Prostate gland (tissue), 2 donors: ENCODE measurements at regions not wholly inside any gene's neighbourhood (a gene's known extent, or its start where the extent isn't known, plus 50 kb on each side); places are given as distances from the start of the nearest gene placed in this dataset.

Experiments used
- DNase-seq: peaks from one replicate; pipeline ENCODE4 v3.0.0-alpha.2; 2019; ENCODE audit warnings: low spot score
- H3K27ac ChIP-seq, 2 donors: fragments of 200-600 bp; sonication (generic); 2 replicates each; pipeline ENCODE4 v1.5.1; 2017 to 2019
- H3K27me3 ChIP-seq: fragments of 200-600 bp; sonication (generic); replicated peaks from 2 replicates; pipeline ENCODE4 v1.5.1; 2019; ENCODE audit not compliant: insufficient read depth
- H3K36me3 ChIP-seq, 2 donors: fragments of 200-600 bp; sonication (generic); 1 replicate in 1 of 2; 2 replicates in 1 of 2; pipeline versions ENCODE4 v1.5.1 to v1.8.1; 2017 to 2019
- H3K4me1 ChIP-seq: fragments of 200-600 bp; sonication (generic); replicated peaks from 2 replicates; pipeline ENCODE4 v1.5.1; 2019
- H3K4me3 ChIP-seq, 2 donors: fragments of 200-600 bp; sonication (generic); 2 replicates each; pipeline ENCODE4 v1.5.1; 2017 to 2019
- H3K9me3 ChIP-seq: fragments of 200-600 bp; sonication (generic); 2 replicates; pipeline ENCODE4 v1.5.1; 2017
- POLR2A ChIP-seq: fragments of 450-650 bp; IDR thresholded peaks from one replicate; pipeline ENCODE4 v1.6.1; 2016; ENCODE audit warnings: antibody characterized with exemption, mild to moderate bottlenecking
- POLR2AphosphoS5 ChIP-seq: sonication (generic); formaldehyde crosslinking; IDR thresholded peaks from one replicate; pipeline ENCODE4 v1.6.1; 2017; ENCODE audit warnings: antibody characterized with exemption
- WGBS: methylation state at CpG from one replicate; pipeline ENCODE4 v1.1.5; 2018; 5-methylcytosine and 5-hydroxymethylcytosine counted together
- intact Hi-C: fragments of 100-400 bp; cut with DNase I; formaldehyde crosslinking; loops from one replicate; pipeline ENCODE4 v1.14.2; 2022
- TF ChIP-seq, protein P1 (sequence below), 4 experiments: fragments of 200-600 bp in 2 of 4; fragments of 450-650 bp in 2 of 4; sonication (generic) in 2 of 4; IDR thresholded peaks; 1 replicate in 3 of 4; 2 replicates in 1 of 4; pipeline ENCODE4 v1.5.1; 2016 to 2019; ENCODE audit warnings: antibody characterized with exemption in 4 of 4, mild to moderate bottlenecking in 2 of 4, moderate library complexity in 2 of 4

DNA sequence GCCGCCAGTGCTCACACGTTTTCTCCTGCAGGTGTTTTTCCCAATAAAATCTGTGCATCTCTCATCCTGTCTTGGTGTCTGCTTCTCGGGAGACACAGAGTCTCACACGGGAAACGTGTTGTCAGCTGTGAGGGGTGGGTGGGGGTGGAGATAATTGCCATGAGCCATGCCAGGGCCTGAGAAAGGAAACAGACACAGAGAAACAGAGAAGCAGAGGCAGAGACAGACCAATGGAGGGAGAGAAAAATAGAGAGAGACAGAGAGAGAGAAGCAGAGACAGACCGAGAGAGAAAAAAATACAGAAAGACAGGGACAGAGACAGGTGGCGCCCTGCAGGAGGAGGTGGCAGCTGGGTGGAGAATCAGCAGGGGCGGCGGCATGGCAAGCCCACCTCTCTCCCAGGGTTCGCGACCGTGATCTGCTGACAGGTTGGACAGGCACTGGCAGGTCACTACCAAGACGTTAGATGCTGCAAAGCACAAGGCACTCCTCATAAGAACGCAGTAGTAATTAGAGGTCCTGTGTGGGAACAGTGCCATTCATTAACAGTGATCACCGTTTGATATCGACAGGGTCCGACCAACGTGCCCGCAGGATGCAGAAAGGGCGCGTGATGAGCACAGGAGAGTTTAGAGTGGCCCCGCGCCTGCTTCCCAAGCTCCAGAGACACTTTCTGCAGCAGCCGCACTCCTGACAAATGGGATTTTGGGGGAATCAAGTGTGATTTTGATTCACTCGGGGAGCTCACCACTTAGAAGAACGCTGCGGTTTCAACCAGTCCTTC, 70.5 kb upstream of the INSIG1 start:
- intact Hi-C loops = no loop called here
- 76% methylated on average over 27 of the region's 27 CpGs for WGBS
- Histone ChIP-seq H3K36me3 (no peaks in the 10 kb centered on the region), H3K27me3 (no peaks in the 10 kb centered on the region), H3K4me1 (peaks cover 4% of the 10 kb centered on the region), H3K9me3 (no peaks in the 10 kb centered on the region), H3K4me3 (no peak overlapping the region), H3K27ac (no peak overlapping the region)
- DNase-seq = no peak
- TF ChIP-seq POLR2A (no peak), POLR2AphosphoS5 (no peak)
- TF ChIP-seq, protein P1, sequence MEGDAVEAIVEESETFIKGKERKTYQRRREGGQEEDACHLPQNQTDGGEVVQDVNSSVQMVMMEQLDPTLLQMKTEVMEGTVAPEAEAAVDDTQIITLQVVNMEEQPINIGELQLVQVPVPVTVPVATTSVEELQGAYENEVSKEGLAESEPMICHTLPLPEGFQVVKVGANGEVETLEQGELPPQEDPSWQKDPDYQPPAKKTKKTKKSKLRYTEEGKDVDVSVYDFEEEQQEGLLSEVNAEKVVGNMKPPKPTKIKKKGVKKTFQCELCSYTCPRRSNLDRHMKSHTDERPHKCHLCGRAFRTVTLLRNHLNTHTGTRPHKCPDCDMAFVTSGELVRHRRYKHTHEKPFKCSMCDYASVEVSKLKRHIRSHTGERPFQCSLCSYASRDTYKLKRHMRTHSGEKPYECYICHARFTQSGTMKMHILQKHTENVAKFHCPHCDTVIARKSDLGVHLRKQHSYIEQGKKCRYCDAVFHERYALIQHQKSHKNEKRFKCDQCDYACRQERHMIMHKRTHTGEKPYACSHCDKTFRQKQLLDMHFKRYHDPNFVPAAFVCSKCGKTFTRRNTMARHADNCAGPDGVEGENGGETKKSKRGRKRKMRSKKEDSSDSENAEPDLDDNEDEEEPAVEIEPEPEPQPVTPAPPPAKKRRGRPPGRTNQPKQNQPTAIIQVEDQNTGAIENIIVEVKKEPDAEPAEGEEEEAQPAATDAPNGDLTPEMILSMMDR (IDR thresholded peaks at IDR 0.05) = no peak

DNA sequence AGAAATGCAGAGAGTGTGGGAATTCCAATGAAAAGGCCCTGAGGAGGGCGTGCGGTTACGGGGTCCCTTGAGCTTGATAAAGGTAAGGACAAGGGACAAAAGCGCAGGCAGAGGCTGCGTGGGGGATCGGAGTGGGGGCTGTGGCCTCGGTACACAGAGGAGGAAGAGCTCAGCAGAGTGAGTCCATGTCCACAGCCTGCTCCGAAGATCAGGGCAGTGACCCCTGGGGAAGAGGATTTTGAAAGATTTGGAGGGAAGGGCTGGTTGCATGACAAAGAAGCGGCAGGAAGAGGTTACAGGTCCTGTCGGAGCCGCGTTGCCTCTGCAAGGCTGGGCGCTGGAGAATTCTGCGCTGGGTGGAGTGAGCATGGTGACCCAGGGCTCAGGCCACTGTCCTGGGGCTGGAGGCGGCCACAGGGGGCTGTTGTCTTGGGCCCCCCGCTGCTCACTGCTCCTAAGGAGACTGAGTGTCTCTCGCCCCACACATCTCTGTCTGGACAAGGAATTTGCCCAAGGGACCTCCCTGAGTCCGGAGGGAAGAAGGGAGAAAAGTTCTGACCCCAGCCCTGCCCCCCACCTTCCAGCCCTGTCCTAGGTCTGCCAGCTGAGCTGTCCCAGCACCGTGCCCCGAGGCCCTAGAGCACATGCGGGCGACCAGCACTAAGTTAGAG, 69.8 kb upstream of the INSIG1 start:
- no peak overlapping the region for H3K27ac ChIP-seq
- TF ChIP-seq POLR2A (no peak), POLR2AphosphoS5 (no peak)
- TF ChIP-seq, protein P1 (IDR thresholded peaks at IDR 0.05) = no peak
- no peaks in the 10 kb centered on the region for H3K36me3 ChIP-seq
- no peaks in the 10 kb centered on the region for H3K27me3 ChIP-seq
- H3K4me3 ChIP-seq = no peak overlapping the region
- WGBS = 87% methylated on average over 21 of the region's 22 CpGs
- intact Hi-C loops = no loop called here
- H3K9me3 ChIP-seq = no peaks in the 10 kb centered on the region
- no peak for DNase-seq
- H3K4me1 ChIP-seq = peaks cover 4% of the 10 kb centered on the region

DNA sequence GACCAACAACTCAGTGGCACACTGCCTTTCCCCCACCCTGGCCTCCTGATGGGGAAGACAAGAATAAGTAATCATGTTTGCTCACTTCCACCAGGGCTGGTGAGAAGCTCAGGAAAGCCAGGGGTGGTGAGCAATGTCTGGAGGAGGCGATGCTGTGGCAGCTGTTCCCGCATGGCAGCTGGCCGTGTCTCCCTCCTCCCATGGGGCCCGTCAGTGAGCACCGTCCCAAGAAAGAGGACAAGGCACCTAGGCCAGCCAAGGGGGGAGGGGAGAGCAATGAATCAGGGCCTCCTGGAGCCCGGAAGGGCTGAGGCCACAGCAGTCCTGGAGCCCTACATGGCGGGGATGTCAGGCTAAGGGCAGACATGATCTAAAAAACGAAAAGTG, 69.2 kb upstream of the INSIG1 start:
- intact Hi-C loops = no loop called here
- Histone ChIP-seq H3K4me3 (no peak overlapping the region), H3K9me3 (no peaks in the 10 kb centered on the region), H3K4me1 (peaks cover 4% of the 10 kb centered on the region), H3K36me3 (no peaks in the 10 kb centered on the region), H3K27ac (no peak overlapping the region), H3K27me3 (no peaks in the 10 kb centered on the region)
- 92% methylated on average over 8 of the region's 8 CpGs for WGBS
- DNase-seq = no peak
- TF ChIP-seq POLR2A (no peak), POLR2AphosphoS5 (no peak)
- TF ChIP-seq, protein P1 (IDR thresholded peaks at IDR 0.05) = no peak

DNA sequence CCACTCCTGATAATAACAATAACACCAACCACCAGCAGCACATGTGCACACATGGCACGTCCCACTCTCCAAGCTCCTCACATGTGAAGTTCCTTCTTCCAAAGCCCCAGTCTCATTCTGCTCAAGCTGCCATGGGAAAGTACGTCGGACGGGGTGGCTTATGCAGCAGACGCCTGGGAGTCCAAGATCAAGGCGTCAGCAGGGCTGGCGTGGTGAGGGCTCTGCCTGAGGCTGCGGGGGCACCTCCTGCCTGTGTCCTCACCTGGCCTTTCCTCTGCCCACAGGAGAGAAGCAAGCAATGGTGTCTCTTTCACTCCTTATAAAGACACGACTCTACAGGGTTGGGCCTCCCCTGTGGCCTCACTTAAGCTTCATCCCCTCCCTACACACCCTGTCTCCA, 68.8 kb upstream of the INSIG1 start:
- Histone ChIP-seq H3K9me3 (no peaks in the 10 kb centered on the region), H3K27me3 (no peaks in the 10 kb centered on the region), H3K36me3 (no peaks in the 10 kb centered on the region), H3K4me1 (peaks cover 4% of the 10 kb centered on the region), H3K4me3 (no peak overlapping the region), H3K27ac (no peak overlapping the region)
- DNase-seq = no peak
- 97% methylated on average over 9 of the region's 9 CpGs for WGBS
- intact Hi-C loops = no loop called here
- TF ChIP-seq POLR2AphosphoS5 = no peak
- no peak for TF ChIP-seq POLR2A
- TF ChIP-seq, protein P1 (IDR thresholded peaks at IDR 0.05) = no peak
